ENCODE measurements at regions not wholly inside any gene's neighbourhood (a gene's known extent, or its start where the extent isn't known, plus 50 kb on each side); places are given as distances from the start of the nearest gene placed in this dataset.

- H3K4me2 ChIP-seq (ENCODE audit: low read depth, low read length, poor library complexity, severe bottlenecking) = no peak overlapping the region
- no peak overlapping the region for H2AFZ ChIP-seq (ENCODE audit: low read length)
Measured at GRCh38 chrX:34218063-34218462, 85.9 kb upstream of the FAM47A start.

GRCh38 chrX:34197946-34198345 is 65.8 kb upstream of the FAM47A start:
- TF ChIP-seq CTCF (conservative IDR thresholded peaks at IDR 0.05; ENCODE audit: low read length) (no peak), EZH2phosphoT487 (IDR thresholded peaks at IDR 0.05; ENCODE audit: borderline replicate concordance) (no peak)
- Histone ChIP-seq H3K9me3 (ENCODE audit: insufficient read depth, low read depth, low read length) (no peaks in the 10 kb centered on the region), H3K4me2 (ENCODE audit: low read depth, low read length, poor library complexity, severe bottlenecking) (no peak overlapping the region), H3K27me3 (ENCODE audit: insufficient read depth, low read length, poor library complexity, severe bottlenecking) (no peaks in the 10 kb centered on the region), H3F3A (ENCODE audit: low read depth) (no peaks in the 10 kb centered on the region), H2AFZ (ENCODE audit: low read length) (no peak overlapping the region), H3K79me2 (ENCODE audit: insufficient read depth, low read length) (no peaks in the 10 kb centered on the region), H3K4me3 (ENCODE audit: low read length, poor library complexity, severe bottlenecking) (no peak overlapping the region), H3K36me3 (ENCODE audit: insufficient read depth, low read length) (no peaks in the 10 kb centered on the region), H3K9me2 (replicated peaks; ENCODE audit: low read depth, low read length) (no peaks in the 10 kb centered on the region), H4K20me1 (ENCODE audit: insufficient read depth, low read length, poor library complexity, severe bottlenecking) (no peaks in the 10 kb centered on the region), H3K9ac (ENCODE audit: low read depth, low read length, poor library complexity, severe bottlenecking) (no peak overlapping the region), H3K4me1 (ENCODE audit: insufficient read depth, low read length, poor library complexity, severe bottlenecking) (no peaks in the 10 kb centered on the region)

More at GRCh38 chrX:34218063-34218462, 85.9 kb upstream of the FAM47A start:
- Histone ChIP-seq H3K27me3 (ENCODE audit: insufficient read depth, low read length, poor library complexity, severe bottlenecking) (no peaks in the 10 kb centered on the region), H3K9ac (ENCODE audit: low read depth, low read length, poor library complexity, severe bottlenecking) (no peak overlapping the region), H3K9me2 (replicated peaks; ENCODE audit: low read depth, low read length) (no peaks in the 10 kb centered on the region), H3K4me1 (ENCODE audit: insufficient read depth, low read length, poor library complexity, severe bottlenecking) (no peaks in the 10 kb centered on the region), H3K79me2 (ENCODE audit: insufficient read depth, low read length) (no peaks in the 10 kb centered on the region), H3K9me3 (ENCODE audit: insufficient read depth, low read depth, low read length) (no peaks in the 10 kb centered on the region), H3K4me3 (ENCODE audit: low read length, poor library complexity, severe bottlenecking) (no peak overlapping the region), H3F3A (ENCODE audit: low read depth) (no peaks in the 10 kb centered on the region), H4K20me1 (ENCODE audit: insufficient read depth, low read length, poor library complexity, severe bottlenecking) (no peaks in the 10 kb centered on the region), H3K36me3 (ENCODE audit: insufficient read depth, low read length) (no peaks in the 10 kb centered on the region)
- TF ChIP-seq EZH2phosphoT487 (IDR thresholded peaks at IDR 0.05; ENCODE audit: borderline replicate concordance) (no peak), CTCF (conservative IDR thresholded peaks at IDR 0.05; ENCODE audit: low read length) (no peak)
